KMS-11 (cell line): ENCODE measurements at regions not wholly inside any gene's neighbourhood (a gene's known extent, or its start where the extent isn't known, plus 50 kb on each side); places are given as distances from the start of the nearest gene placed in this dataset.

Experiments used
- H2AFZ ChIP-seq: fragments of 200-600 bp; sonication (generic); 2 replicates; pipeline ENCODE4 v1.6.1; 2016; ENCODE audit warnings: antibody characterized with exemption, mixed run types, low read depth
- H3K27ac ChIP-seq: fragments of 200-600 bp; sonication (generic); 2 replicates; pipeline ENCODE4 v1.6.1; 2016; ENCODE audit warnings: mild to moderate bottlenecking, mixed run types
- H3K27me3 ChIP-seq: fragments of 200-600 bp; sonication (generic); 2 replicates; pipeline ENCODE4 v1.6.1; 2017; ENCODE audit warnings: mild to moderate bottlenecking, low read depth, mixed run types, moderate library complexity; ENCODE audit not compliant: insufficient read depth
- H3K36me3 ChIP-seq: fragments of 200-600 bp; sonication (generic); 2 replicates; pipeline ENCODE4 v1.6.1; 2017; ENCODE audit warnings: mild to moderate bottlenecking, mixed run types; ENCODE audit not compliant: insufficient read depth
- H3K4me1 ChIP-seq: fragments of 200-600 bp; sonication (generic); 2 replicates; pipeline ENCODE4 v1.6.1; 2016; ENCODE audit warnings: mild to moderate bottlenecking, low read depth, mixed run types; ENCODE audit not compliant: poor library complexity, severe bottlenecking
- H3K4me2 ChIP-seq: fragments of 200-600 bp; sonication (generic); 2 replicates; pipeline ENCODE4 v1.7.0; 2016; ENCODE audit warnings: mild to moderate bottlenecking, mixed run types
- H3K4me3 ChIP-seq: fragments of 200-600 bp; sonication (generic); IDR thresholded peaks from 2 replicates; pipeline ENCODE4 v1.6.1; 2017; ENCODE audit warnings: low read depth, low read length, mixed read lengths; ENCODE audit not compliant: insufficient read depth
- H3K79me2 ChIP-seq: fragments of 200-600 bp; sonication (generic); 2 replicates; pipeline ENCODE4 v1.6.1; 2016; ENCODE audit warnings: low read depth, mixed run types; ENCODE audit not compliant: insufficient read depth
- H3K9ac ChIP-seq: fragments of 200-600 bp; sonication (generic); 2 replicates; pipeline ENCODE4 v1.6.1; 2016; ENCODE audit warnings: mild to moderate bottlenecking, mixed run types
- H4K20me1 ChIP-seq: fragments of 200-600 bp; sonication (generic); 2 replicates; pipeline ENCODE4 v1.6.1; 2016; ENCODE audit warnings: mild to moderate bottlenecking, mixed run types; ENCODE audit not compliant: insufficient read depth
- CTCF ChIP-seq: fragments of 200-600 bp; sonication (generic); conservative IDR thresholded peaks from 2 replicates; pipeline ENCODE4 v1.6.1; 2017; ENCODE audit warnings: low read depth, mild to moderate bottlenecking, antibody characterized with exemption, low read length, moderate library complexity, mixed read lengths

GRCh38 chr2:11998218-11998617 is 251.8 kb downstream of the LPIN1 start:
- peaks cover 16% of the 10 kb centered on the region; the same call in 1 of the 2 replicates for H3K27me3 ChIP-seq
- H3K9ac ChIP-seq = no peak overlapping the region
- TF ChIP-seq CTCF = no peak
- no peaks in the 10 kb centered on the region for H3K79me2 ChIP-seq
- no peaks in the 10 kb centered on the region for H3K36me3 ChIP-seq
- no peak overlapping the region for H2AFZ ChIP-seq
- no peaks in the 10 kb centered on the region for H3K4me1 ChIP-seq
- no peak overlapping the region for H3K4me2 ChIP-seq
- no peak overlapping the region for H3K4me3 ChIP-seq
- H3K27ac ChIP-seq = no peak overlapping the region
- no peaks in the 10 kb centered on the region for H4K20me1 ChIP-seq

GRCh38 chr2:11998626-11999378 is 252.4 kb downstream of the LPIN1 start:
- Histone ChIP-seq H3K27me3 (peaks cover 16% of the 10 kb centered on the region; the same call in 1 of the 2 replicates), H3K4me1 (no peaks in the 10 kb centered on the region), H3K9ac (no peak overlapping the region), H3K4me2 (no peak overlapping the region), H2AFZ (no peak overlapping the region), H3K79me2 (no peaks in the 10 kb centered on the region), H3K36me3 (no peaks in the 10 kb centered on the region), H3K27ac (no peak overlapping the region), H4K20me1 (no peaks in the 10 kb centered on the region), H3K4me3 (no peak overlapping the region)
- no peak for TF ChIP-seq CTCF

GRCh38 chr2:12001621-12002020 is 255.2 kb downstream of the LPIN1 start:
- H3K4me3 ChIP-seq = no peak overlapping the region
- no peak overlapping the region for H3K27ac ChIP-seq
- TF ChIP-seq CTCF = no peak
- H4K20me1 ChIP-seq = no peaks in the 10 kb centered on the region
- peaks cover 14% of the 10 kb centered on the region for H3K4me1 ChIP-seq
- H3K27me3 ChIP-seq = peaks cover 29% of the 10 kb centered on the region
- no peaks in the 10 kb centered on the region for H3K36me3 ChIP-seq
- no peak overlapping the region for H3K9ac ChIP-seq
- H3K4me2 ChIP-seq = no peak overlapping the region
- H3K79me2 ChIP-seq = no peaks in the 10 kb centered on the region
- no peak overlapping the region for H2AFZ ChIP-seq

- no peak overlapping the region for H2AFZ ChIP-seq
- H3K27ac ChIP-seq = no peak overlapping the region
- H4K20me1 ChIP-seq = no peaks in the 10 kb centered on the region
- H3K79me2 ChIP-seq = no peaks in the 10 kb centered on the region
- no peak for TF ChIP-seq CTCF
- no peak overlapping the region for H3K4me2 ChIP-seq
- no peak overlapping the region for H3K9ac ChIP-seq
- no peak overlapping the region for H3K4me3 ChIP-seq
- peaks cover 14% of the 10 kb centered on the region for H3K4me1 ChIP-seq
- peaks cover 35% of the 10 kb centered on the region for H3K27me3 ChIP-seq
- H3K36me3 ChIP-seq = no peaks in the 10 kb centered on the region
These were observed 255.8 kb downstream of the LPIN1 start for GRCh38 chr2:12002215-12002614.
